NCI-H1105 (cell line): ENCODE measurements at regions not wholly inside any gene's neighbourhood (a gene's known extent, or its start where the extent isn't known, plus 50 kb on each side); places are given as distances from the start of the nearest gene placed in this dataset.
"Not testable (repeated sequence)": the region's sequence is repeated elsewhere in the genome, so short reads cannot be mapped to it uniquely, and the experiment has no call there.

ENCODE experiments used
- DNase-seq: peaks from one replicate; lab custom pipeline; 2025; lab: John Stamatoyannopoulos, UW

- no peak for DNase-seq
Measured at GRCh38 chr10:27344568-27345454, 104.2 kb upstream of the ACBD5 start.

GRCh38 chr10:27341001-27341400 lies 100.4 kb upstream of the ACBD5 start:
- DNase-seq, result no peak

DNA sequence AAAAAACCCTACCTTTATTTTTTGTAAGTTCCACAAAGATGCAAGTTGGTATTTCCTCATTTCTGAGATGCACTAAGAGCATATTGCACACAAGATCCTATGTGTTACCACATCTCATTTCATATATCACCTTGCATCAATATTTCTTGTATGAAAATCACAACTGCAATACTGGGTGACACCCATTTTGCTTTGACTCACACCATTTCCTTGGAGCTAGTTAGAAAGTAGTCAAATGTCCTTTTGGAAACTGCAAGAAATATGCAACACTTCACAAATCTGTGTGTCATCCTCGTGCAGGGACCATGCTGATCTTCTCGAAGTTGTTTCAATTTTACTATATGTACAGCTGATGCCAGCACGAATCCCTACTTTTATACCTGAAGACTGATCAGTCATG lies 94.6 kb upstream of the ACBD5 start:
- not testable (repeated sequence) for DNase-seq

GRCh38 chr10:27330074-27330473 lies 89.5 kb upstream of the ACBD5 start:
- no peak for DNase-seq

DNA sequence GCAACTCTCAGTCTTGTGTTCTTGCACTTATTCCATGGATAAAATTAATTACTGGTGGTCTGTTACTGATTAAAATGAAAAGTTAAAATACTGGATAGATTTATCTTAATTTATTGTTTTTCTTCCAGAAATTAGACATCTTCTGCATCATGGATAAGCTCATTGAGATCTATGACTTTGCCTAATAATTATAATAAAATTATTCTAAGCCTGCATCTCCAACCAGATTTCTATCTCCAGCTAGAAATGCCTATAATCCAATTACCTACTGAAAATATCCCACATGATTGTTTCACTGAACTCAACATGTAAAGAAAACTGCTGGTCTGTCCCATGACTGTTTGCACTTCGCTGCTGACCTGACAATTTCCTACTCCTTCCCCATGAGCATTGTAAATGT lies 88.3 kb upstream of the ACBD5 start:
- no peak for DNase-seq

DNA sequence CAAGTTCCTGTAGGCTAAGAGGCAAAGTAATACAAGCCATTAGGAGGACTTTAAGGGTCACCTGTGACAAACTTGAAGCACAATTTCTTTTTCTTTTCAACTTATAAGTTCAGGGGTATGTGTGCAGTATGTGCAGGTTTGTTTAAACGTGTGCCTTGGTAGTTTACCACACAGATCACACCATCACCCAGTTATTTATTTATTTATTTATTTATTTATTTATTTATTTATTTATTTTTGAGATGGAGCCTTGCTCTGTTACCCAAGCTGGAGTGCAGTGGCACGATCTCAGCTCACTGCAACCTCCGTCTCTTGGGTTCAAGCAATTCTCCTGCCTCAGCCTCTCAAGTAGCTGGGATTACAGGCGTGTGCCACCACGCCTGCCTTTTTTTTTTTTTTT lies 86.2 kb upstream of the ACBD5 start:
- DNase-seq, result not testable (repeated sequence)

DNA sequence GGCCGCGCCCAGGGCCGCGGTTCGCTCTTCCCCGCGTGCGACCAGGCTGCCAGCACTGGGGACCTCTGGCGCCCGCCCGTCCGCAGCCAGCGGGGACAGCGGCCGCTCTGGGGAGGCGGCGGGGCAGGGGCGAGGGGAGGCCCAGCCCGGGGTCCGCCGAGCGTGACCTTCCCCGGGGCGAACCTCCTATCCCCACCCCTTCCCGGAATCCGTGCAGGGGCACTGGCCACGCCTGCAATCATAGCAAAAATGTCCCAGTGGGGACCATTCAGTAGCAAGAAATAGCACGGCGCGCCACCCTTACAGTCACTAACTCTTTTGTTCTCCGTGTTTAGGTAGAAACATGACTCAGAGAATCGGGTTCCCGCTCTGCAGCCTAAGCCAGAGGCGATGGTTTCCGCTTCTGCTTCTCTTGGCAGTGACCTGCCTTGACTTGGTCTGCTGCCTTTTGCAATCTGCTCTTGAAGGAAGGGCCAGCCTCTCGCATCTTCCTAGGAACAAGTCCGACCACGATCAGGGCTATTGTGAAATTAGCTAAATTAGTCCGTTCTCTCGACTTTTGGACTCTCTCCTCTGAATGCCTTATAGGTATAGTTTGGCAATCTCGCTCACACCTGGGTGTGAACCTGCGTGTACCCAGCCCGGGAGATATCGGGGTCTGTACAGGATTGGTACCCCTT lies 79.3 kb upstream of the ACBD5 start:
- DNase-seq, result no peak

DNA sequence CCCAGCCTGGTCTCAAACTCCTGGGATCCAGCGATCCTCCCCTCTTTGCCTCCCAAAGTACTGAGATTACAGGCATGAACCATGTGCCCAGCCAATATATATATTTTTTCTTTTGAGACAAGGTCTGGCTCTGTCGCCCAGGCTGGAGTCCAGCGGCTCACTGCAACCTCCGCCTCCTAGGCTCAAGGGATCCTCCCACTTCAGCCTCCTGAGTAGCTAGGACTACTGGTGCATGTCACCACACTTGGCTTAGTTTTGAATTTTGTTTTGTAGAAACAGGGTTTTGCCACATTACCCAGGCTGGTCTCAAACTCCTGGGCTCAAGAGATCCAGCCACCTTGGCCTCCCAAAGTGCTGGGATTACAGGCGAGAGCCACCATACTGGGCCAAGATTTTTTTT lies 78.5 kb upstream of the ACBD5 start:
- DNase-seq, result not testable (repeated sequence)

- DNase-seq, result not testable (repeated sequence)
Measured at GRCh38 chr10:27315082-27315481, 74.5 kb upstream of the ACBD5 start.

DNA sequence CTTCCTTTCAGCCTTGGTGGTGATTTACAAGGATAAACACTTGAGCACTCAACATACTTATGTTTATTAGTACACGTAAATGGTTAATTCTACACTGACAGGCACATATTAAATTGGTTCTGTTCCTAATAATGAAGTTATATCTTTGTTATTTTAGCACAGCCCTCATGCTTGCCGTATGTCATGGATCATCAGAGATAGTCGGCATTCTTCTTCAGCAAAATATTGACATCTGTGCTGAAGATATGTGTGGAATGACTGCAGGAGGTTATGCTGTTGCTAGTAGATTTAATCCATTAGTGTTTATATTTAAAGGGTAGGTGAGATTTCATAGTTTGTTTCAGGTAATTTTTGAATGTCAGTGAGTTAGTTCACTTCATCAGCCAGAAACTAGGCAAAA lies 73.0 kb upstream of the ACBD5 start:
- not testable (repeated sequence) for DNase-seq

DNA sequence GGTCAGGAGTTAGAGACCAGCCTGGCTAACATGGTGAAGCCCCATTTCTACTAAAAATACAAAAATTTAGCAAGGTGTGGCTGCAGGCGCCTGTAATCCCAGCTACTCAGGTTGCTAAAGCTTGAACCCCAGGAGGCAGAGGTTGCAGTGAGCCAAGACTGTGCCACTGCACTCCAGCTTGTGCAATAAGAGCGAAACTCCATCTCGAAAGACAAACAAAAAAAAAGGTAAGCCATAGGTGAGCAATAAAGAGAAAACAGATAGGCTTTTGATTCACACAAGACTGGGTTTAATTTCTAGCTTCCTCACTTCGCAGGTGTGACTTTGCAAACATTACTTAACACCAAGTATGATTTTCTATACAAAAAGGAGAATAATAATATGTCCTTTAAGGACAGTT lies 72.3 kb upstream of the ACBD5 start:
- no peak for DNase-seq

DNA sequence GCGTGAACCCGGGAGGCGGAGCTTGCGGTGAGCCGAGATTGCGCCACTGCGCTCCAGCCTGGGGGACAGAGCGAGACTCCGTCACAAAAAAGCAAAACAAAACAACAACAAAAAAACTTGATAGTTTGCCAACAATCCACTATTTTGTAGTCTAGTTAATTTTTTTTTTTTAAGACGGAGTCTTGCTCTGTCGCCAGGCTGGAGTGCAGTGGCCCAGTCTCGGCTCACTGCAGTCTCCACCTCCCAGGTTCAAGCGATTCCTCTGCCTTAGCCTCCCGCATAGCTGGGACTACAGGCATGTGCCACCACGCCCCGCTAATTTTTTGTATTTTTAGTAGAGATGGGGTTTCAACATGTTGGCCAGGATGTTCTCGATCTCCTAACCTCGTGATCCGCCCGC lies 71.2 kb upstream of the ACBD5 start:
- DNase-seq, result not testable (repeated sequence)

- not testable (repeated sequence) for DNase-seq
Measured at GRCh38 chr10:27298522-27298850, 57.9 kb upstream of the ACBD5 start.

- DNase-seq, result no peak
Measured at GRCh38 chr10:27297844-27298521, 57.4 kb upstream of the ACBD5 start.

GRCh38 chr10:27296285-27296684 lies 55.7 kb upstream of the ACBD5 start:
- DNase-seq, result not testable (repeated sequence)

GRCh38 chr10:27291253-27291895 lies 50.8 kb upstream of the ACBD5 start:
- not testable (repeated sequence) for DNase-seq
